HG03521 (cell line): ENCODE measurements at regions not wholly inside any gene's neighbourhood (a gene's known extent, or its start where the extent isn't known, plus 50 kb on each side); places are given as distances from the start of the nearest gene placed in this dataset.
"Not testable (repeated sequence)": the region's sequence is repeated elsewhere in the genome, so short reads cannot be mapped to it uniquely, and the experiment has no call there.

Experiments
- ATAC-seq: cut with Tn5 transposase; IDR thresholded peaks from one replicate; pipeline ENCODE4 v1.9.1; 2021; ENCODE audit warnings: mild to moderate bottlenecking, moderate library complexity; ENCODE audit not compliant: unreplicated experiment

DNA sequence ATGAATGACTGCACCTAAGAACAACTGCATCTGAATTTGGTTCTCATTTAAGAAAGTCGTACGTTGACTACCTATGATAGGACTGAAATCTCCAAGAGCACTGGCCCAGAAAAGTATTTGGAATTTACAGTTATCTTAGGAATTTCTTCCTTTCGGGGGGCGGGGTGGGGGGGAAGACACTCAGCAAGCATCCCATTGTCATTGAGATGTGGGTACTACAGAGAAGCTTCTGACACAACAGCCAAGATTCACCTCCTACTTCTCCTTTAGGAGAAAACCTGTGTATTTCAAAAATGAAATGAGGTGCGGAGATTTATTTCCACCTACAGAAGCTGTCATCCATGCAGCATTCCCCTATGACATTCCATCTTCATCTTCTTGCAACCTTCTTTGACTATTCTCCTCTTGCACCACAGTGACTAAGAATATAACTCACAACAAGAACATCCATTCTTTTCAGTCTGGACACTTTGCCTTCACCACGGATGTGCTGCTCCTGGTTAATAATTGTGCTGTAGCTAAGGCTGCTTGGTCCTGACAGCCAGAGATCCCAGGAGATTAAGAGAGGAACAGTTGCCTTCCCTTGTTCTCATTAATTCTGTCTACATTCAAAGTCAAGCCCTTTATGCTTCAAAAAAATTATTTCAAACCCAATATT lies 98.4 kb upstream of the FRMD4A start:
- ATAC-seq = no peak

DNA sequence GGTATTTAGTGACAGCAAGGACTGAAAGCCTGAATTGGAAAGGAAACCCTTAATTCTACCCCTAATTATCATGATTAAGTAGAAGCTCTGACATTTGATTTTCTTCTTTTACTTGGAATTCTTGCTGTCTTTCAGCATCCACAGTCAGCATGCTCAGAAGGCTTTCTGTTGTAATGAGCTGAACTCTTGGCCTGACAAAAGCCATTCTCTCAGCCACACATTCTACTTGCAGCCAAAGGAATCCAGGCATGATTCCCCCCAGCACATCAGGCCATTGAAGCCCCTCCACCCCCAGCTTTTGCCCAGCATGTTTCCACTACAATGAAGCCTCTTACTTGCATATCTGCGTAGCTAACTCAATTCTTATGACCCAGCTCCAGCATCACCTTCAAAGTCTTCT lies 94.3 kb upstream of the FRMD4A start:
- no peak for ATAC-seq

DNA sequence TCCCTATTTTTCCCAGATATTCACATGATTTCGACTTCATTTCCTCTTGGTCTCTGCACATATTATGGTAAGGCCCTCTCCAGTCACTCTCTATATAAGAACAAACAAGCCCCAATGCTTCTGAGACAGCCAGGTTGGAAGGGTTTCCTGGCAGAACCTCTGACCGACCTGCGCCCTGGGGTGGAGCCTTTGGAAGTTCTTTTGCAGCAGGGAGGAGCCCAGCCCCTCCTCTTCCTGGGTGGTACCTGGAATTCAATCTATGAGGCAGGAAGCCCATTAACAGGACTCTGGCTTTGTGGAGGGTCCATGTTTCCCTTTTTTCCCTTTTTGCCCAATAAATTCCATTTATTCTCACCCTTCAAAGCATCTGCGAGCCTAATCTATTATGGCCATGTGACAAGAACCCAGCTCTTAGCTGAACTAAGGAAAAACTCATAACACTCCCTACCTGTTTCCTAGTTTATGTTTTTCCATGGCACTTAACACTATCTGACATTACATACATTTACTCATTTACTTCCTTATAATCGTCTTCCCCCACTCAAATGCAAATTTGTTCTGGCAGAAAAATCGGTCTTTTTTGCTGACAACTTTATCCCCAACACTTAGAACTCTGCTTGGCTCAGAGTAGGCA lies 92.5 kb upstream of the FRMD4A start:
- ATAC-seq = no peak

DNA sequence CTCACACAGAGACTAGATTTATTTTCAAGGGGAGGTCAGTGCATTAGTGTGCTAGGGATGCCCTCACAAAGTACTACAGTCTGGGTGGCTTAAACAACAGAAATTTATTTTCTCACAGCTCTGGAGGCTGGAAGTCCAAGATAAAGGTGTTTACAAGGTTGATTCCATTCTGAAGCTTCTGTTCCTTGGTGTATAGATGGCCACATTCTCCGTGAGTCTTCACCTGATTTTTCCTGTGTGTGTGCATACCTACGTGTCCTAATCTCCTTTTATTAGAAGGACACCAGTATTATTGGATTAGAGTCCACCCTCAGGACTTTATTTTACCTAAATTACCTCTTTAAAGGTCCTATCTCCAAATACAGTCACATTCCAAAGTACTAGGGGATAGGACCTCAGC lies 91.7 kb upstream of the FRMD4A start:
- ATAC-seq = no peak

DNA sequence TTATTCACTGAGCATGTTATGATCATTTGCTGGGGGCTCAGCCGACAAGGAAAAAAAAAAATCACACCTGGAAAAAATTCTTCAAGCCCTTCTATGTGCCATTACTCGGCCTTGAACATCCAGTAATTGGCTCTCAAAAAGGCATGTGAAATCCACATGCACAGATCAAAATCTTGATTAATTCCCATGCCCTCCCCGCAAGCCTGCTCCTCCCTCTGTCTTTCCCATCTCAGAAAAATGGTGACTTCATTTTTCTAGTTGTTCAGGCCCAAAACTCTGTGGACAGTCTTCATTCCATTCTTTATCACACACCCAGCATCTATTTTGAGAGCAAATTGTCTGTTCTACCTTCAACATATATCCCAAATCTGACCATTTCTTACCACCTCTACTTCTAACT lies 91.2 kb upstream of the FRMD4A start:
- no peak for ATAC-seq

DNA sequence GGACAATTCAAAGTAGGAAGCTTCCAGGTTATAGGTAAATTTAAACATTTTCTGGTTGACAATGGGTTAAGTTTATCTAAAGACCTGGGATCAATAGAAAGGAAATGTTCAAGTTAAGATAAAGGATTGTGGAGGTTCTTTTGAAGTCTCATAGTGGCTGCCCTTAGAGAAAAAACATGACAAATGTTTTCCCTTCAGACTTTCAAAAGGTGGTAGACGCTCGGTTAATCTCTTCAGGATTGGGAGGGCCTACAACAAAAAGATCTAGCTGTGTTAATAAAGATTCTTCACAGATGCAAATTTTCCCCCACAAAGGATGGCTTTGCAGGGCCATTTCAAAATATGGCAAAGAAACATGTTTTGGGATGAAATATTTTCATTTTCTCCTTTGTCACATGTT lies 86.6 kb upstream of the FRMD4A start:
- not testable (repeated sequence) for ATAC-seq

DNA sequence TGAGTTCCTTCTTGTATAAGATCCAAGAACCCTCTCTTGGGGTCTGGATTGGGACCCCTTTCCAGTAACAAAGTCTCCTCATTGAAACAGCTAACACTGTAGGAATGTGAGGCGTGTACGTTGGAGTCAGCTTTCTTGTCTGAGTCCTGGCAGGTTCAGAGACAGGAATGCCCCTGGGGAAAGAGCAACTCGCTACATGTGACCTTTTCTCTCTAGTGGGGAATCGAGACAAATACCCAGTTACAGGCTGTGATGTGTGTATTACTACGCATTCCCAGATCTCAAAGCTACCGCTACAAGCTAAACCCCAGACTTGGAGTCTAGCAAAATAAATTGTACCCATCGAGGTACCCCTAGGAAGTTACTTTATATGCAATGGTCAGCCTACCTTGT lies 85.6 kb upstream of the FRMD4A start:
- no peak for ATAC-seq

DNA sequence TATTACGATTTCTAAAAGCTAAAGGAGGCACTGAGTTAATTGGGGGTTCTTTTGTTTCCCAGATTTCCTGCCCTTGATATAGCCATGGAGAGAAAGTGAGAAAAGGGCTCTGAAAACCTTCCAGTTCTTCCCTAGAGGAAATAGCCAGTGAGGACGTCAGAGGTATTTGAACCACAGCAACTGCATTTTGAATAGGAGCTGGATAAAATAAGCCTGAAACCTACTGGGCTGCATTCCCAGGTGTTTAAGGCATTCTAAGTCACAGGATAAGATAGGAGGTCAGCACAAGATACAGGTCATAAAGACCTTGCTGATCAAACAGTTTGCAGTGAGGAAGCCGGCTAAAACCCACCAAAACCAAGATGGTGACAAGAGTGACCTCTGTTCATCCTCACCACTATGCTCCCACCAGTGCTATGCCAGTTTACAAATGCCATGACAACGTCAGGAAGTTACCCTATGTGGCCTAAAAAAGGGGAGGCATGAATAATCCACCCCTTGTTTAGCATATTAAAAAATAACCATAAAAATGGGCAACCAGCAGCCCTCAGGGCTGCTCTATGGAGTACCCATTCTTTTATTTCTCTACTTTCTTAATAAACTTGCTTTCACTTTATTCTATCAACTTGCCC lies 85.1 kb upstream of the FRMD4A start:
- no peak for ATAC-seq

DNA sequence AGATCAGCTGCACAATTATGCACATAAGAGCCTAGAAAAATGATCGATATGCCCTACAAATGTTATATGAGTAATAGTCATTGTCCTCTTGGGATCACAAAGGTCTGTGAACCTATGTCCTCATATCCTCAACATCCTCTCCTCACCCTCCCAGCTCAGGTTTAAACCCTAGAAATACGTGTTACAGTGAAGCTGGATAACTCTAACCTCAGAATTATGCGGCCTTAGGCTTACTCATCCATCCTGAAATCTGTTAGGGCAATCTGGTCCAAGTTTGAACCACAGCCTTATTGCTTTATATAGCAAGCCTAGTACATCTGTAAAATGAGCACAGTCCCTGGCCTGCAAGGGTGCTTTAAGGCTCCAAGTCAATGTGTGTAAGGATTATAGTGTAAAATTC lies 84.2 kb upstream of the FRMD4A start:
- ATAC-seq = no peak

DNA sequence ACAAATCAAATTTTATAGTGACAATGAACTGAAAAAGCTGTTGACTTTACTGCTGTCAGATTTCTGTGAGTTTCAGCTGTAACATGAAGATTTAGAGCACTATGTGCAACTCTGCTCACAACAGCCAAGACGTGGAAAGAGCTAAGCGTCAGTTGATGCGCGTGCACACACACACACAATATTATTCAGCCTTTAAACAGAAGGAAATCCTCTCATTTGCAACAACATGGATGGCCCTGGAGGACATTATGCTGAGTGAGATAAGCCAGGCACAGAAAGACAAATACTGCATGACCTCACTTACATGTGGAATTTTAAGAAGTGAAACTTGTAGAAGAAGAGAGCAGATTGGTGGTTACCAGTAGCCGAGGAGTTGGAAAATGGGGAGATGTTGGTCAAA lies 82.8 kb upstream of the FRMD4A start:
- no peak for ATAC-seq

DNA sequence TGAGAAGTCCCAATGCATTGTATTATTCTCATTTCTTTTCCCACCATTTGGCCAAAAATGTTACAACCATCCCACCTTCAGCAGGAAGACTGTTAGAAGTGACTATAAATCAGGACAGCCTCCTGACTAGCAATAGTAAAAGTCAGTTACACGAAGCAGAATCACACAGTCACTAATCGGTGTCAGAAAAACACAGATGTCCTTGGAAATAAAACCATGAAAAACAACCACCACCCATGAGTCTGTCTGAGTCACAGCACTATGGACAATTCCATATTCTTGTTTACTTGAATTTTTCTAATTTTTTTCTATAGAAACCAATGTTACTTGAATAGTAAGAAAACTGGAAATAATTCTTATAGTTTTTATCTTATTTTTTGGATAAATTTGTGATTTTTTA lies 81.9 kb upstream of the FRMD4A start:
- ATAC-seq = no peak

DNA sequence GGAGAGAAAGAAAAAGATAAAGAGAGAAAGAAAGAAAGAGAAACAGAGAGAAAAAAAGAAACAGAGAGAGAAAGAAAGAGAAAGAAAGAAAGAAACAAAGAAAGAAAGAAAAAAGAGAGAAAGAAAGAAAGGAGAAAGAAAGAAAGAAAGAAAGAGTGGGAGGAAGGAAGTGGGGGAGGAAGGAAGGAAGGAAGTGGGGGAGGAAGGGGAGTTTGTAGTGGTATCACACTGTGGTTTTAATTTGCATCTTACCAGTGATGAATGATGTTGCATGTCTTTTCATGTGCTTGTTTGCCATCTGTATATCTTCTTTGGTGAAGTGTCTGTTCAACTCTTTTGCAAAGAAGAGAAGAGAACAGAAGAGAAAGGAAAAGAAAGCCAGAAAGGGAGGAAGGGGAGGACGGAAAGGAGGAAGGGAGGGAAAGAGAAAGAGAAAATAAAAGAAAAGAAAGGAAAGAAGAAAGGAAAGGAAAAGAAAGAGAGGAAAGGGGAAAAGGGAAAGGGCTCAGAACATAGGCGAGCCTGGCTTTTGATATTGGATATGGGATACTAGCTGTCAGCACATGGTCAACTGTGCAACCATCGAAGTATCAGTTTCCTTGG lies 79.2 kb upstream of the FRMD4A start:
- ATAC-seq = no peak

DNA sequence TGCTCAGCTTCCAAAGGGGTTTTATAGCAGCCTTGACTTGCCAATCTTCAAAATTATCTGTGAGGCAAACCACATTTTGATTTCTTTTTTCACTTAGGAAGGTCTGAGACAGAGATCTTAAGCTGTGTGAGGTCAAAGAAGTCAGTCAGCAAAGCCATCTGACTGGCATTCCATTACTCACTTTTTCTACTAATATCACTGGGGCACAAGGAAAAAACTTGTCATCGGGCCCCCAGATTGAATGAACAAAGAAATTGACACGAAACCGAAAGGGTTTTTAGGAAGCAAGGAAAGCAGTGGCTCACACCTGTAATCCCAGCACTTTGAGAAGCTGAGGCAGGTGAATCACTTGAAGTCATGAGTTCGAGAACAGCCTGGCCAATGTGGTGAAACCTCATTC lies 78.5 kb upstream of the FRMD4A start:
- ATAC-seq = no peak

DNA sequence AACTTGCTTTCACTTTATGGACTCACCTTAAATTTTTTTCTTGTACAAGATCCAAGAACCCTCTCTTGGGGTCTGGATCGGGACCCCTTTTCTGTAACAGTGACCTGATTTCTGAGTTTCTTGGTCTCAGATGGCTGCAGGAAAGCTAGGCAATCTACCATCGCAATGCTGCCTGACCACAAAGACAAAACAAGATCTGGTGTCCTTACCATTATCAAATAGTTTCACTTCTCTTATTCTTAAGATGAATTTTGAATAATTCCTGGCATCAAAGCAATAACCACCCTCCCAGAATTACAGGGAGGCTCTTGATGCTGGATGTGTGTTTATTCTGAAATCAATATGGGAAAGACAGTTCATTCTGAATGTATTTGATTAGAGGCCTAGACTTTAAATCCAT lies 77.4 kb upstream of the FRMD4A start:
- ATAC-seq = no peak

DNA sequence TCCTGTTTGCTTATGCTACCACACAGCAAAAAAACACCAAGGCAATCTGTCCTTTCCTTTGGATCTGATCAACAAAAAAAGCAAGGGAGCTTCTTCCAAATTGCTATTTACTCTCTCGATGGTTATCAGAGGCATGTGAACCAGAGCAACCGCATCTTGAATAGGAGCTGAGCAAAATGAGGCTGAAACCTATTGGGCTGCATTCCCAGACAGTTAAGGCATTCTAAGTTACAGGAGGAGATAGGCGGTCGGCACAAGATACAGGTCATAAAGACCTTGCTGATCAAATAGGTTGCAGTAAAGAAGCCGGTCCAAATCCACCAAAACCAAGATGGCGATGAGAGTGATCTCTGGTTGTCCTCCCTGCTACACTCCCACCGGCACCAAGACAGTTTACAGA lies 76.8 kb upstream of the FRMD4A start:
- no peak for ATAC-seq

DNA sequence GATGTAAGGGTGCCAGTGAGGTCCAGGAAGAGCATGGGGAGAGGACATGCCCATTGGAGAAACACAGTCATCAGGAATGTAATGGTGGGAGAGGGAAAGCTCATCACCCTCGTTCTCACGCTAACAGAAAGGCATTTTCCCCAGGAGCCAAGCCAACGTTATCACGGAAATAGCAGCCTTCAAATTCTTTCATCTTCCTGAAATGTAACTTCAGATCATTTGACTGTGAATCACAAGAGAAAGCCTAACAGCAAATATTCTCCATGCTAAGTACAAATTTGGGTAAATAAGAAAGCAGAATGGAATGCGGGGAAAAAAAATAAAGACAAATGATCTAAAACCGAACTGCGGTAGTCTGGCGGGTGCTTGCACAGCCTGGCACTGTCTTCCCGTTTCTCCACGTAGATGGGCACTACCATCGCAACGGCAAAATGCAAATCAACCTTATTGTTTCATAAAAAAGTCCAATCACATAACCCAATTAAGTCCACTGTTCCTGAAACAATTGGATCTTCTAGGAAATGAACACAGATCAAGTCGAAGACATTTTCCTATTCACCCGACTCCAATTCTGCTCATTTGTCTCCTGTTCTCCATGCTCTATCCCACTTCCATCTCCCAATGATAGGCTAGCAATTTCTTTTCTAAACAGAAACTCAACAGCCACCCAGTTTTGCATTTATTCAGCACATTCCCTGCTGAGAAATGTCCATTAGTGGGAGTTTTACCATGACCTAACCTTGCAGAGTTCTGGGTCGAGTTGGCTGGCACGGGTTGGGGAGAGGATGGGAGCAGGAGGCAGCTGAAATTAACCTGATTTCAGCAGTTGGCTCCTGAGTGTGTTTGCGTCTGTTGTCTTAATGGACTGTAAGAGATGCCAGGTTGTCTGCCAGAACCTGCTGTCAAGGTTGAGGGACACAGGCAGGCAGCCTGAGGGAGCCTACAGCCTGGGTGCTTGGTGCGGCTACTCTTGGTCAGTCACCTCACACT lies 74.6 kb upstream of the FRMD4A start:
- ATAC-seq = no peak

DNA sequence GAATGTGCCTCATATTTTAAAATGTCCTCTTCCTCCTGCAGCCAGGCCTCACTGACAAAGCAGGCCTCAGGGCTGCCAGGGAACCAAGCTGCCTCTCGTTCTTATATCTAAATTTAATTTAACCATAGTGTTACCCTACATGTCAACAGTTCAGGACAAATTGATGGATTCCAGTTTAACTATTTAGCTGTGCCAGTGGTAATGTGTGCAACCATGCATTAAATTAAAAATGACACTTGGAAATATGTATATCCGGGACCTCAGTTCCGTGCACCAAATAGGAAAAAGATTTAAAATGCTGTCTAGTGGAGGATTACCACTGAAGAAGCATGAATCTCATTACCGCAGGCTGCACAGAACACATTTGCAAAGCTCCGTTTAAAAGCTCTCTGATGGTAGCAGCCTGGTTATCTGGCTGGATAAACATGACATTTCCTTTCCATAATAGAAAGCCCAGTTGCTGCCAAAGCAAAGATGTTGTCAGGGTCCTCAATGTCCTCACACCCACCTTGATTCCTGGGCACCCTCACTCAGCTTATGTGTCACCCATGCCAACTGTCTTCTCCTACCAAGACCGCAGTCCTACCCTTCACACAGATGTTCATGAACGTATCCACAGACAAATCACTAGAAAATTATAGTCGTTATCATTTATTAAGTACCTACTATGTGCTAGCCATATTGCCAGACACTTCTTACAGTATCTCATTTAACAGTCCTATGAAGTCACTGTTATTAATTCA lies 73.3 kb upstream of the FRMD4A start:
- no peak for ATAC-seq

DNA sequence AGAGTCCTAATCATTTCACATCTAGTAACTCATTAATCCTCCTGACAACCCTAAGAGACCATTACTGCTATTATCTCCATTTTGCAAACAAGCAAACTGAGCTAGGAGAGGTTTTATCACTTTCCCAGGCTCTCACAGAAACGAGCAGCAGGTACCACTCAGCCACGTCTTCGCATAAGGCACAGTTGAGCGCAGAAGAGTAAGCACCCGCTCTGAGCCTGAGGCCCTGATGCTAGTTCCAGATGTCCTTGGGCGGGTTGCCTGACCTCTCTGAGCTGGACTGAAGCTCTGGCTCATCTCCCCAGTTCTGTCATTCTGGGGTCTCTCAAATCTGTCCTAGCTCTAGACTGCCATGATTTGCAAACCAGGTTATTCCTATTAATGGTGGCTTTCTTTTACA lies 72.6 kb upstream of the FRMD4A start:
- no peak for ATAC-seq

DNA sequence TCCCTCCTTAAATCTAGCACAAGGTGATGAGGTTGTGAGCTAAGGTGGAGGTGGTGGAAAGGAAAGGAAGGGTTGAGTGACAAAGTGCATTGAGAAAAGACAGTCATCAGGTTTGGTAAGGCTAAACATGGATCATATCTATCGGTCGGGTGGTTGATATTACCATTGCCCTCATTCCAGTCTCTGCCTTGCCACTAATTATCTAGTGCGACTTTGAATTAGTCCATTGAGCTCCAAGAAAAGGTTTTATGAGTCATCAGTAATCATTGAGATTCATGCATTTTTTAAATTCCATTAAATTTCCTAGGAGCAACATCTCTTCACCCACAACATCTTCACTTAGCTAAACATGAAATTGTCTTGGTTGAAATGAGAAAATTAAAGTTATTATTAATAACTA lies 68.9 kb upstream of the FRMD4A start:
- ATAC-seq = no peak

DNA sequence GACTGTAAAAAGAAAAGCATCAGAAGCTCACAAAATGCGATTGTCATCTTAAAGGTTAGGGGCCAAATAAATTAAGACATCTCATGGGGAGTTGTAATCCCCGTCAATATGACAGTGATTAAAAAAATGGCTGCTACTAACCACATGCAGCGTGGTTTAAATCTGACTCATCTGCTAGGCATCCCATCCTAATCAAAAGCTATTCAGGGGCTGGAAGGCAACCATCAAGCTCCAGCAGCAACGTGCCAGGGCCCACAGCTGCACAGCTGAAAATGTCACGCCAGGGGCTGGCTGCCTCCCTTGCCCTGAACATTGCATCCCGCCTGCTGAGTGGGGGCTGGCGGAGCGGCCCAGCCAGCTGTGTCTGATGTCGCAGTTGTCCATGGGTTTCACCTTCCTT lies 66.3 kb upstream of the FRMD4A start:
- no peak for ATAC-seq
